Keratinocyte (primary cell): ENCODE measurements at regions not wholly inside any gene's neighbourhood (a gene's known extent, or its start where the extent isn't known, plus 50 kb on each side); places are given as distances from the start of the nearest gene placed in this dataset.

Source experiments
- DNase-seq: peaks from one replicate; pipeline ENCODE4 v3.0.0-alpha.2; 2011; ENCODE audit warnings: low read depth, missing footprints, low spot score
- FAIRE-seq: peaks from 2 replicates; lab custom pipeline; 2011; peaks lifted over from hg19 to GRCh38; lab: Jason Lieb, UNC
- H2AFZ ChIP-seq: 2 replicates; pipeline ENCODE4 v1.6.0; 2012; ENCODE audit warnings: low read length, control low read depth, inconsistent platforms; ENCODE audit not compliant: control insufficient read depth
- H3K27ac ChIP-seq: 2 replicates; pipeline ENCODE4 v1.5.1; 2011; ENCODE audit warnings: low read length; ENCODE audit not compliant: control insufficient read depth, insufficient read depth
- H3K27me3 ChIP-seq: 3 replicates; pipeline ENCODE4 v1.6.0; 2011; ENCODE audit warnings: low read length; ENCODE audit not compliant: control insufficient read depth, insufficient read depth; ENCODE audit errors: extremely low read depth
- H3K36me3 ChIP-seq, 2 experiments: 2 replicates in 1 of 2; 3 replicates in 1 of 2; pipeline ENCODE4 v1.5.1; 2011; ENCODE audit warnings: low read length in 2 of 2, mild to moderate bottlenecking in 1 of 2; ENCODE audit not compliant: control insufficient read depth in 2 of 2, insufficient read depth in 2 of 2; ENCODE audit errors: extremely low read depth in 1 of 2
- H3K4me1 ChIP-seq: 3 replicates; pipeline ENCODE4 v1.5.1; 2011; ENCODE audit warnings: low read length; ENCODE audit not compliant: control insufficient read depth, insufficient read depth; ENCODE audit errors: extremely low read depth
- H3K4me2 ChIP-seq: 3 replicates; pipeline ENCODE4 v1.6.0; 2011; ENCODE audit warnings: low read depth, low read length; ENCODE audit not compliant: control insufficient read depth, insufficient read depth; ENCODE audit errors: extremely low read depth
- H3K4me3 ChIP-seq, 3 experiments: fragments of 200-600 bp in 1 of 3; sonication (generic) in 1 of 3; 2 replicates in 2 of 3; 3 replicates in 1 of 3; pipeline ENCODE4 v1.5.1; 2011 to 2016; ENCODE audit warnings: low read length in 3 of 3, mild to moderate bottlenecking in 3 of 3, control low read depth in 2 of 3, inconsistent platforms in 1 of 3, low read depth in 1 of 3, mixed read lengths in 1 of 3, mixed run types in 1 of 3, moderate library complexity in 1 of 3; ENCODE audit not compliant: control insufficient read depth in 2 of 3, insufficient read depth in 2 of 3; ENCODE audit errors: extremely low read depth in 1 of 3
- H3K79me2 ChIP-seq: 2 replicates; pipeline ENCODE4 v1.6.0; 2012; ENCODE audit warnings: low read length; ENCODE audit not compliant: control insufficient read depth, insufficient read depth
- H3K9ac ChIP-seq: 3 replicates; pipeline ENCODE4 v1.6.0; 2011; ENCODE audit warnings: low read length; ENCODE audit not compliant: control insufficient read depth, insufficient read depth; ENCODE audit errors: extremely low read depth
- H3K9me1 ChIP-seq: 3 replicates; pipeline ENCODE4 v1.6.0; 2011; ENCODE audit warnings: low read length; ENCODE audit not compliant: control insufficient read depth, insufficient read depth; ENCODE audit errors: extremely low read depth
- H3K9me3 ChIP-seq: 2 replicates; pipeline ENCODE4 v1.5.1; 2012; ENCODE audit warnings: low read depth, low read length; ENCODE audit not compliant: control insufficient read depth
- H4K20me1 ChIP-seq: 3 replicates; pipeline ENCODE4 v1.6.0; 2011; ENCODE audit warnings: low read length; ENCODE audit not compliant: control insufficient read depth, insufficient read depth; ENCODE audit errors: extremely low read depth
- EZH2 ChIP-seq: IDR thresholded peaks from one replicate; pipeline ENCODE4 v1.6.1; 2012; ENCODE audit warnings: inconsistent platforms, mild to moderate bottlenecking, low read length, moderate library complexity
- dilution Hi-C: fragments of 300-500 bp; cut with MboI; formaldehyde crosslinking; loops from one replicate; pipeline ENCODE4 v1.7.0; 2020; ENCODE audit warnings: low sequenced_read_pairs; ENCODE audit not compliant: extremely low pct_ligation_motif_present
- TF ChIP-seq, protein P1 (sequence below), 3 experiments: IDR thresholded peaks in 1 of 3; conservative IDR thresholded peaks in 1 of 3; optimal IDR thresholded peaks in 1 of 3; 2 replicates in 2 of 3; 3 replicates in 1 of 3; pipeline versions ENCODE3 to v1.5.1; 2011; ENCODE audit warnings: low read length in 3 of 3, mild to moderate bottlenecking in 3 of 3, moderate library complexity in 2 of 3, control low read depth in 1 of 3, inconsistent platforms in 1 of 3; ENCODE audit not compliant: insufficient read depth in 2 of 3; ENCODE audit errors: extremely low read depth in 1 of 3

DNA sequence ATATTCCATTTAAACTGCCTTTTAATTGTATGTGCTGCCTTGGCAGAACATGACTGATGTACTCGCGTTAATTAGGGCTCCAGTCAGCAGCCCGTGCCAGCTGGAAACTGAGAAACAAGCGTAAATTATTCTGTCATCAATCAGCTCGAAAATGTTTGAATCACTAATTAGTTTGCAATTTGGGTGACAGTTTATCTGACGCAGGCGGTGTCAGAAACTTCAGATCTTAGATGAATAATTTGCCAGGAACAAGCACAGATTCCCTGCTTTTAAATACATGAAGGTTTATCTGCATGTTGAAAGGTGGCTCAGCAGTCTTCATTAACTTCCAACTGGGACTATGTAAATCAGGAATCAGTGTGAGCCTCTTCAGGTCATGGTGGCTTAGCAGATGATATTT is 176.0 kb upstream of the TLE4 start:
- Histone ChIP-seq H3K36me3 (no peaks in the 10 kb centered on the region), H3K27ac (no peak overlapping the region), H3K9me3 (no peaks in the 10 kb centered on the region), H3K4me1 (no peaks in the 10 kb centered on the region), H3K27me3 (no peaks in the 10 kb centered on the region), H3K4me2 (peak overlapping the region; percentile 35), H3K4me3 (no peak overlapping the region), H3K9me1 (no peaks in the 10 kb centered on the region), H4K20me1 (no peaks in the 10 kb centered on the region), H2AFZ (no peak overlapping the region), H3K79me2 (no peaks in the 10 kb centered on the region), H3K9ac (no peak overlapping the region)
- TF ChIP-seq, protein P1, sequence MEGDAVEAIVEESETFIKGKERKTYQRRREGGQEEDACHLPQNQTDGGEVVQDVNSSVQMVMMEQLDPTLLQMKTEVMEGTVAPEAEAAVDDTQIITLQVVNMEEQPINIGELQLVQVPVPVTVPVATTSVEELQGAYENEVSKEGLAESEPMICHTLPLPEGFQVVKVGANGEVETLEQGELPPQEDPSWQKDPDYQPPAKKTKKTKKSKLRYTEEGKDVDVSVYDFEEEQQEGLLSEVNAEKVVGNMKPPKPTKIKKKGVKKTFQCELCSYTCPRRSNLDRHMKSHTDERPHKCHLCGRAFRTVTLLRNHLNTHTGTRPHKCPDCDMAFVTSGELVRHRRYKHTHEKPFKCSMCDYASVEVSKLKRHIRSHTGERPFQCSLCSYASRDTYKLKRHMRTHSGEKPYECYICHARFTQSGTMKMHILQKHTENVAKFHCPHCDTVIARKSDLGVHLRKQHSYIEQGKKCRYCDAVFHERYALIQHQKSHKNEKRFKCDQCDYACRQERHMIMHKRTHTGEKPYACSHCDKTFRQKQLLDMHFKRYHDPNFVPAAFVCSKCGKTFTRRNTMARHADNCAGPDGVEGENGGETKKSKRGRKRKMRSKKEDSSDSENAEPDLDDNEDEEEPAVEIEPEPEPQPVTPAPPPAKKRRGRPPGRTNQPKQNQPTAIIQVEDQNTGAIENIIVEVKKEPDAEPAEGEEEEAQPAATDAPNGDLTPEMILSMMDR (optimal IDR thresholded peaks at IDR 0.05 in 1 of 3, IDR thresholded peaks at IDR 0.05 in 1 of 3, conservative IDR thresholded peaks at IDR 0.05 in 1 of 3; ENCODE audit: extremely low read depth in 1 of 3, insufficient read depth in 2 of 3, low read length in 3 of 3) = no peak
- no peak for TF ChIP-seq EZH2
- dilution Hi-C loops = no loop called here
- FAIRE-seq = no peak
- no peak for DNase-seq

DNA sequence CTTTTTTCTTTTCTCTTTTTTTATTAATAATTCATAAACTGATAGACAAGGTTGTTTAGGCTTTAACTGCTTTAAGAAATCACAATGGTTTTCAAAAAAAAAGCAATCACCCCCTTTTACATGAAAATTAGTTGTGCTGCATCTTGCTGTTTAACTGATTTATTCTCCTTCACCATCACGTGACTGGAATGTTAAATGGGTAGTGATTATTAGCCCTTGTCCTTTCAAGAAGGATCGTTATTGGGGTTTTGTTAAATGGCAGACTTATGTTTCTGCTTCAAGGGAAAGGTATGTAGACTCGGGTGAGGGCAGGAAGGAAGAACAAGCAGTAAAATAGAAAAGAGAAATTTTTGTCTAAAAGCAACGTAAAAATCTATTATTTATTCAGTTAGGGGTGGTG is 175.6 kb upstream of the TLE4 start:
- H3K4me2 ChIP-seq = no peak overlapping the region
- FAIRE-seq (no peak), DNase-seq (no peak)
- dilution Hi-C loops = no loop called here
- H3K9me3 ChIP-seq = no peaks in the 10 kb centered on the region
- TF ChIP-seq EZH2 = no peak
- TF ChIP-seq, protein P1 (optimal IDR thresholded peaks at IDR 0.05 in 1 of 3, IDR thresholded peaks at IDR 0.05 in 1 of 3, conservative IDR thresholded peaks at IDR 0.05 in 1 of 3; ENCODE audit: extremely low read depth in 1 of 3, insufficient read depth in 2 of 3, low read length in 3 of 3) = no peak
- no peaks in the 10 kb centered on the region for H3K79me2 ChIP-seq
- no peak overlapping the region for H2AFZ ChIP-seq
- no peaks in the 10 kb centered on the region for H3K4me1 ChIP-seq
- no peak overlapping the region for H3K9ac ChIP-seq
- H3K36me3 ChIP-seq = no peaks in the 10 kb centered on the region
- H4K20me1 ChIP-seq = no peaks in the 10 kb centered on the region
- H3K9me1 ChIP-seq = no peaks in the 10 kb centered on the region
- no peak overlapping the region for H3K4me3 ChIP-seq
- no peaks in the 10 kb centered on the region for H3K27me3 ChIP-seq
- H3K27ac ChIP-seq = no peak overlapping the region
